DND-41 (cell line): ENCODE measurements at regions not wholly inside any gene's neighbourhood (a gene's known extent, or its start where the extent isn't known, plus 50 kb on each side); places are given as distances from the start of the nearest gene placed in this dataset.

Experiments
- ATAC-seq: fragments of 200-7000 bp; cut with Tn5 transposase; 3 replicates; pipeline ENCODE4 v1.9.1; 2021; ENCODE audit warnings: low read depth; ENCODE audit not compliant: insufficient read depth
- DNase-seq: peaks from one replicate; pipeline ENCODE4 v3.0.0-alpha.2; 2020
- H2AFZ ChIP-seq: 2 replicates; pipeline ENCODE4 v1.6.0; 2012; ENCODE audit warnings: low read depth, low read length
- H3K27ac ChIP-seq: 2 replicates; pipeline ENCODE4 v1.5.1; 2012; ENCODE audit warnings: low read length, inconsistent platforms
- H3K27me3 ChIP-seq: fragments of 200-600 bp; sonication (generic); 2 replicates; pipeline ENCODE4 v1.6.0; 2012; ENCODE audit warnings: low read length, mild to moderate bottlenecking, inconsistent platforms; ENCODE audit not compliant: insufficient read depth, poor library complexity
- H3K36me3 ChIP-seq: 2 replicates; pipeline ENCODE4 v1.5.1; 2012; ENCODE audit warnings: low read length, inconsistent platforms; ENCODE audit not compliant: insufficient read depth
- H3K4me1 ChIP-seq: 2 replicates; pipeline ENCODE4 v1.5.1; 2012; ENCODE audit warnings: mild to moderate bottlenecking, low read length; ENCODE audit not compliant: insufficient read depth
- H3K4me2 ChIP-seq: 2 replicates; pipeline ENCODE4 v1.6.0; 2012; ENCODE audit warnings: mild to moderate bottlenecking, moderate library complexity, low read length, inconsistent platforms; ENCODE audit not compliant: insufficient read depth
- H3K4me3 ChIP-seq, 2 experiments: fragments of 200-600 bp in 1 of 2; shearing (Covaris generic) in 1 of 2; 2 replicates each; pipeline ENCODE4 v1.5.1; 2012 to 2016; ENCODE audit warnings: inconsistent platforms in 2 of 2, low read length in 2 of 2, mild to moderate bottlenecking in 2 of 2, low read depth in 1 of 2, moderate library complexity in 1 of 2
- H3K79me2 ChIP-seq: 2 replicates; pipeline ENCODE4 v1.6.0; 2012; ENCODE audit warnings: low read length, inconsistent platforms; ENCODE audit not compliant: insufficient read depth
- H3K9ac ChIP-seq: 2 replicates; pipeline ENCODE4 v1.6.0; 2012; ENCODE audit warnings: low read depth, mild to moderate bottlenecking, inconsistent platforms, low read length, moderate library complexity
- H3K9me3 ChIP-seq: 2 replicates; pipeline ENCODE4 v1.5.1; 2012; ENCODE audit warnings: low read length, moderate library complexity, mild to moderate bottlenecking, inconsistent platforms; ENCODE audit not compliant: insufficient read depth, severe bottlenecking
- H4K20me1 ChIP-seq: 2 replicates; pipeline ENCODE4 v1.6.0; 2012; ENCODE audit warnings: low read length; ENCODE audit not compliant: insufficient read depth
- CTCF ChIP-seq: IDR thresholded peaks from 2 replicates; pipeline ENCODE4 v1.5.1; 2012; ENCODE audit warnings: borderline replicate concordance, low read length, moderate library complexity, mild to moderate bottlenecking; ENCODE audit not compliant: poor library complexity, severe bottlenecking; ENCODE audit errors: extremely low read depth
- EZH2 ChIP-seq: IDR thresholded peaks from 3 replicates; pipeline ENCODE4 v1.6.1; 2012; ENCODE audit warnings: borderline replicate concordance, low read depth, mild to moderate bottlenecking, moderate library complexity, low read length, inconsistent platforms; ENCODE audit not compliant: severe bottlenecking

- Histone ChIP-seq H3K4me3 (no peak overlapping the region), H3K27ac (no peak overlapping the region), H3K4me1 (no peaks in the 10 kb centered on the region), H4K20me1 (no peaks in the 10 kb centered on the region), H2AFZ (no peak overlapping the region), H3K9me3 (no peaks in the 10 kb centered on the region), H3K27me3 (no peaks in the 10 kb centered on the region), H3K36me3 (no peaks in the 10 kb centered on the region), H3K4me2 (no peak overlapping the region), H3K79me2 (no peaks in the 10 kb centered on the region), H3K9ac (no peak overlapping the region)
- DNase-seq (no peak), ATAC-seq (no peak; the same call in 2 of the 3 replicates)
- TF ChIP-seq EZH2: no peak
- no peak for TF ChIP-seq CTCF
These were observed 238.5 kb upstream of the FBXL7 start for GRCh38 chr5:15261269-15261995.

- no peak overlapping the region for H3K27ac ChIP-seq
- H4K20me1 ChIP-seq: no peaks in the 10 kb centered on the region
- no peak overlapping the region for H3K9ac ChIP-seq
- DNase-seq (no peak), ATAC-seq (no peak)
- H3K36me3 ChIP-seq: no peaks in the 10 kb centered on the region
- no peak overlapping the region for H3K4me2 ChIP-seq
- no peak for TF ChIP-seq EZH2
- TF ChIP-seq CTCF: no peak
- H3K9me3 ChIP-seq: no peaks in the 10 kb centered on the region
- no peaks in the 10 kb centered on the region for H3K4me1 ChIP-seq
- no peaks in the 10 kb centered on the region for H3K27me3 ChIP-seq
- no peak overlapping the region for H2AFZ ChIP-seq
- no peak overlapping the region for H3K4me3 ChIP-seq
- no peaks in the 10 kb centered on the region for H3K79me2 ChIP-seq
These were observed 239.4 kb upstream of the FBXL7 start for GRCh38 chr5:15260356-15261268.

GRCh38 chr5:15256485-15256884 lies 243.5 kb upstream of the FBXL7 start:
- no peaks in the 10 kb centered on the region for H3K9me3 ChIP-seq
- H3K27ac ChIP-seq: no peak overlapping the region
- no peak overlapping the region for H3K9ac ChIP-seq
- H3K36me3 ChIP-seq: no peaks in the 10 kb centered on the region
- H3K4me2 ChIP-seq: no peak overlapping the region
- no peak overlapping the region for H3K4me3 ChIP-seq
- H2AFZ ChIP-seq: no peak overlapping the region
- no peaks in the 10 kb centered on the region for H4K20me1 ChIP-seq
- H3K79me2 ChIP-seq: no peaks in the 10 kb centered on the region
- ATAC-seq (no peak), DNase-seq (no peak)
- no peaks in the 10 kb centered on the region for H3K27me3 ChIP-seq
- H3K4me1 ChIP-seq: no peaks in the 10 kb centered on the region
- TF ChIP-seq EZH2 (no peak), CTCF (no peak)
